Rectal smooth muscle tissue (tissue), 1 donor: ENCODE measurements at regions not wholly inside any gene's neighbourhood (a gene's known extent, or its start where the extent isn't known, plus 50 kb on each side); places are given as distances from the start of the nearest gene placed in this dataset.

Source experiments
- H3K27ac ChIP-seq: one replicate; pipeline ENCODE4 v1.7.0; 2013; ENCODE audit warnings: low read depth, low read length, inconsistent platforms
- H3K27me3 ChIP-seq: one replicate; pipeline ENCODE4 v1.7.0; 2013; ENCODE audit warnings: low read length; ENCODE audit not compliant: control insufficient read depth, insufficient read depth
- H3K36me3 ChIP-seq: one replicate; pipeline ENCODE4 v1.7.0; 2013; ENCODE audit warnings: low read length; ENCODE audit not compliant: control insufficient read depth, insufficient read depth
- H3K4me1 ChIP-seq: one replicate; pipeline ENCODE4 v1.7.0; 2013; ENCODE audit warnings: low read length; ENCODE audit not compliant: control insufficient read depth, insufficient read depth
- H3K4me3 ChIP-seq: one replicate; pipeline ENCODE4 v1.7.0; 2013; ENCODE audit warnings: low read length
- H3K9ac ChIP-seq: one replicate; pipeline ENCODE4 v1.7.0; 2013; ENCODE audit warnings: low read length

- Histone ChIP-seq H3K27ac (no peak overlapping the region), H3K4me3 (no peak overlapping the region), H3K36me3 (no peaks in the 10 kb centered on the region), H3K4me1 (no peaks in the 10 kb centered on the region), H3K27me3 (no peaks in the 10 kb centered on the region), H3K9ac (no peak overlapping the region)
These were observed 142.9 kb downstream of the DSEL start for GRCh38 chr18:67373636-67374035.

DNA sequence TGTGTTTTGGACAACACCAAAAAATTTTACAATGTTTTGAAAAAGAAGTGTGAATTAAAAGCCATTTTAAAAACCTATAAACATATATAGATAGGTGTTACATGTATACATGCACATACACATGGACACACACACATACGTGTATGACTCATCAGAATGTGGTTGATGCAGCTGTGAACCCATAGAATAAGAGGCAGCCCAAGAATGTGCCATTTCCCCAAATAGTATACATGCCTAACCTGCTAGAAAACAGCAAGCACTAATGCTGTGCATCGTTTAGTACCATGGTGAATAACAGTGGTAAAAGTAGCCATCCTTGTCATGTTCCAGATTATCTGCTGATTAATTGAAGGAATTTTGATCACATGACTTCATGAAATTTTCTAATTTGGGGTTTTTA is 149.0 kb downstream of the DSEL start:
- Histone ChIP-seq H3K4me1 (no peaks in the 10 kb centered on the region), H3K4me3 (no peak overlapping the region), H3K9ac (no peak overlapping the region), H3K27ac (no peak overlapping the region), H3K27me3 (no peaks in the 10 kb centered on the region), H3K36me3 (no peaks in the 10 kb centered on the region)

GRCh38 chr18:67363694-67364093 is 152.8 kb downstream of the DSEL start:
- H3K27ac ChIP-seq, result no peak overlapping the region
- H3K4me3 ChIP-seq, result no peak overlapping the region
- peaks cover 5% of the 10 kb centered on the region for H3K4me1 ChIP-seq
- H3K27me3 ChIP-seq, result no peaks in the 10 kb centered on the region
- no peaks in the 10 kb centered on the region for H3K36me3 ChIP-seq
- H3K9ac ChIP-seq, result no peak overlapping the region

GRCh38 chr18:67362906-67363305 is 153.6 kb downstream of the DSEL start:
- H3K4me1 ChIP-seq, result peaks cover 5% of the 10 kb centered on the region
- H3K9ac ChIP-seq, result no peak overlapping the region
- no peaks in the 10 kb centered on the region for H3K27me3 ChIP-seq
- no peaks in the 10 kb centered on the region for H3K36me3 ChIP-seq
- H3K27ac ChIP-seq, result no peak overlapping the region
- H3K4me3 ChIP-seq, result no peak overlapping the region

DNA sequence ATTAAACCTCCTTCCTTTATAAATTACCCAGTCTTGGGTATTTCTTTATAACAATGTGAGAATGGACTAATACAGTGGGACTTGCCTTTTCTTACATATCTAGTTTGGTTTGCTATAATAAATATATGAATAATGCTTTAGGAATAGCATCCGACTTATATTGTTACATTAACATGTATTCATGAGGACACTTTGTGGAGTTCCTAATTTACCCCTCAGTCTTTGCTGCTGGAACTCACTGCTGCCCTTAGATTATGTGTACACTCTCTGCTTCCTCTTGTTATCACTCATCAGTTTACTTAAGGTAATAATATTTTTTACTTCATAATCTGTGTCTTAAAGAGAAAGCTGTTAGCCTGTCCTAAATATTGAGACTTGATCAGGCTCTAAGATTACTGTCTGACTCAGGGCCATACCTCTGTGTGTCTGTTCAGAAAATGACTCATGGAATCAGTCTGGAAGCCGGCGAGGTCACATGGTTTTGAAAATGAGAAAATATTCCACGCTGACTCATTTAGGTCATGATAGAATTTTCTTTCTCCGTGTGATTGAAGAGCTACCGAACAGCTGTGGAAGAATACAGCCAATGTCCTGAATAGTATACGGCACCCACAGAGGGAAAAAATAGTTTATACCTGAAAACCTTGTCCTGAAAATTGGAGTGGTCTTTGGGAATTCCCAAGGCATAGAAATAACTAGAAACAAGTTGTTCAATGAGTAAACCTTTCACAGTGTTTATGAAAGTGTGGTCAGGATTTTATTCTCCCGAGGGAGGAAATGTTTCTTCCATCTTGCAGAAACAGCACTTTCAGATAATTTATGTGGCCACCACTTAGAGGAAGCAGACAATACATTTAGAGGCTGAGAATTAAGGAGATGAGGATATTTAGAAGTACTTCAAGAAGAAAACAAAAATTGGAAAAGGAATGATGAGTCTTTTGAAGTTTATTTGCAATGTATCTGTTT is 156.4 kb downstream of the DSEL start:
- Histone ChIP-seq H3K27ac (peak overlapping the region; percentile 53), H3K4me3 (peak overlapping the region; percentile 53), H3K4me1 (peaks cover 5% of the 10 kb centered on the region), H3K27me3 (no peaks in the 10 kb centered on the region), H3K9ac (no peak overlapping the region), H3K36me3 (no peaks in the 10 kb centered on the region)

- Histone ChIP-seq H3K9ac (no peak overlapping the region), H3K4me3 (no peak overlapping the region), H3K4me1 (peaks cover 5% of the 10 kb centered on the region), H3K36me3 (no peaks in the 10 kb centered on the region), H3K27me3 (no peaks in the 10 kb centered on the region), H3K27ac (no peak overlapping the region)
These were observed 157.6 kb downstream of the DSEL start for GRCh38 chr18:67358947-67359346.

- Histone ChIP-seq H3K9ac (no peak overlapping the region), H3K4me1 (peaks cover under 1% of the 10 kb centered on the region), H3K27ac (no peak overlapping the region), H3K27me3 (no peaks in the 10 kb centered on the region), H3K36me3 (no peaks in the 10 kb centered on the region), H3K4me3 (no peak overlapping the region)
These were observed 161.8 kb downstream of the DSEL start for GRCh38 chr18:67354692-67355091.

DNA sequence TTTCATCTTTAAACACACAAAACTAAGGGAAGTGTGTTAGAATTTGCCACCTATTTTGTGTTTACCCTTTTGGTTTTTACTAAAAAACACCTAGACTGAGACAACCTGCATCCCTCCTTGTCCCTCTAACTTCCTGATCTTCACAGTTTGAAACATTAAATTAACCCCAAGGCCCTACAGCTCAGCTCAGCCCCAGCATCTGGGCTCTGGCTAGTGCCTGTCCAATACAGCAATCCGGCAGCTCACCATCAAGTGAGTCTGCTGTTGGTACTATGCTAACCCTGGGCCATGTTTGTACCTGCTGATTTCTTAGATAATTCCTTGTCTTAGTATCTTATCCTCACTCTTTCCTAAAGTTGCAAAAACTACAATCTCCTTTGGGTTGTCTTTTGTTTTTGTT is 162.4 kb downstream of the DSEL start:
- Histone ChIP-seq H3K27ac (no peak overlapping the region), H3K9ac (no peak overlapping the region), H3K4me1 (no peaks in the 10 kb centered on the region)

GRCh38 chr18:67347438-67347837 is 169.1 kb downstream of the DSEL start:
- no peaks in the 10 kb centered on the region for H3K27me3 ChIP-seq
- H3K4me1 ChIP-seq, result no peaks in the 10 kb centered on the region
- H3K36me3 ChIP-seq, result no peaks in the 10 kb centered on the region
- H3K4me3 ChIP-seq, result no peak overlapping the region
- no peak overlapping the region for H3K27ac ChIP-seq
- H3K9ac ChIP-seq, result no peak overlapping the region

More for the DNA sequence above, 162.4 kb downstream of the DSEL start:
- Histone ChIP-seq H3K36me3 (no peaks in the 10 kb centered on the region), H3K4me3 (no peak overlapping the region), H3K27me3 (no peaks in the 10 kb centered on the region)

DNA sequence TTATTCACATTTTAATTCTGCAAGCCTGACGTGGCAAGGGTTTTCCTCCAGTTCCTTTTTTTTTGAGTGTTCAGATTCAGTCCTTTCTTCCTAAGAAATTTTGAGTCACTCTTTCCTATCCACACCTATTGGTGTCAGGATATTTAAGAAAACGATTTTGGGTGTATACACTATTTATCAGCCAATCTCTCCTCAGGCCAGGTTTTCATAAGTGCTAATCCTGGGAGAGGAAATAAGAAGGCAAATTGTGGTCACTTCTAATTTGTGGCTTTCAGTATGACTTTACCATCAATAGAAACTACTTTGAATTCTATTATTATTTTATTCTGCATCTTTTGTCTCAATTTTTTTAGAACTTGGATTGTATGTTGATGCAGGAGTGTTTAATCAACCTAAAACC is 174.4 kb downstream of the DSEL start:
- H3K4me1 ChIP-seq, result no peaks in the 10 kb centered on the region

GRCh38 chr18:67337696-67338095 is 178.8 kb downstream of the DSEL start:
- H3K4me1 ChIP-seq, result no peaks in the 10 kb centered on the region
- H3K36me3 ChIP-seq, result no peaks in the 10 kb centered on the region
- H3K27me3 ChIP-seq, result no peaks in the 10 kb centered on the region
- no peak overlapping the region for H3K9ac ChIP-seq
- no peak overlapping the region for H3K27ac ChIP-seq
- H3K4me3 ChIP-seq, result no peak overlapping the region

More for the DNA sequence above, 174.4 kb downstream of the DSEL start:
- Histone ChIP-seq H3K27ac (no peak overlapping the region), H3K36me3 (no peaks in the 10 kb centered on the region), H3K27me3 (no peaks in the 10 kb centered on the region), H3K4me3 (no peak overlapping the region), H3K9ac (no peak overlapping the region)

DNA sequence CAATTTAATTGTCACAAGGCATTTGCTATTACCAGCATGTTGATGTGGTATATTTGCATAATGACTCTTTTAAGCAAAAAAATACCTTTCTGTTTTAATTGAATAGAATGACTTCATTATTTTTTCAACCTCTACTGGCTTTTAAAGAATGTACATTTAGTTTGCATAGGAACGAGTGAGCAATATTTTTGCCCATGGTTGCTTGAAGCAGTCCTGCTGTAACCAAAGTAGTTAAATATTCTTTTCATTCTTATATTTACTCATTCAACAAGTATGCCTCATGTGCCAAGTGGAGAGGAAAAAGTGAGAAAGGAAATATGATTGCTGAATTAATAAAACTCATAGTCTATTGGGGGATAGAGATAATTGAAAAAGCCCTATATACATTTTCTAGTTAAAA is 184.7 kb downstream of the DSEL start:
- Histone ChIP-seq H3K4me1 (no peaks in the 10 kb centered on the region), H3K27me3 (no peaks in the 10 kb centered on the region), H3K36me3 (no peaks in the 10 kb centered on the region), H3K27ac (no peak overlapping the region), H3K9ac (no peak overlapping the region), H3K4me3 (no peak overlapping the region)

DNA sequence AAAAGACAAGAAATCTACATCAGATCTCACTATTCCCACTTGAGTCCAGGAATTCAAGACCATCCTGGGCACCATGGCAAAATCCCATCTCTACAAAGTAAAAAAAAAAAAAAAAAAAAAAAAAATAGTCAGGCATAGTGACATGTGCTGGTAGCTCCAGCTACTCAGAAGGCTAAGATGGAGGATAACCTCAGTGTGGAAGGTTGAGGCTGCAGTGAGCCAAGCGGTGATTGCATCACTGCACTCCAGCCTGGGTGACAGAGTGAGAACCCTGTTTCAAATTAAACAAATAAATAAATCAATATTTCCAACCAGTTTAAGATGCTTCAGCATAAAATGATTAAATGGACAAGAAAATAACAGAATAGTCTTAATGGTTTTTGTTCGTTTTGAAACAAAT is 197.4 kb downstream of the DSEL start:
- no peaks in the 10 kb centered on the region for H3K4me1 ChIP-seq
- no peak overlapping the region for H3K4me3 ChIP-seq
- no peak overlapping the region for H3K9ac ChIP-seq
- no peaks in the 10 kb centered on the region for H3K36me3 ChIP-seq
- H3K27ac ChIP-seq, result no peak overlapping the region
- no peaks in the 10 kb centered on the region for H3K27me3 ChIP-seq
